H1 (cell line): ENCODE measurements at regions not wholly inside any gene's neighbourhood (a gene's known extent, or its start where the extent isn't known, plus 50 kb on each side); places are given as distances from the start of the nearest gene placed in this dataset.
A peak's percentile ranks its signal among the peaks of the same experiment; 100 is the strongest.

ENCODE experiments used
- CTCF ChIA-PET: fragments of 300-600 bp; sonication (Branson Sonifier 250); formaldehyde crosslinking; loops from one replicate; lab custom pipeline; 2021; ENCODE audit not compliant: partially characterized antibody; lab: Charles Lee
- POLR2A ChIA-PET: fragments of 300-600 bp; sonication (Branson Sonifier 250); formaldehyde crosslinking; loops from one replicate; lab custom pipeline; 2021; ENCODE audit warnings: inconsistent platforms; ENCODE audit not compliant: partially characterized antibody; lab: Charles Lee
- DNase-seq, 2 experiments: peaks; one replicate each; pipeline versions ENCODE4 v3.0.0 to v3.0.0-alpha.2; 2010 to 2022; ENCODE audit warnings: low spot score in 2 of 2, low read depth in 1 of 2, mixed read lengths in 1 of 2
- FAIRE-seq: peaks from 2 replicates; lab custom pipeline; 2011; peaks lifted over from hg19 to GRCh38; lab: Jason Lieb, UNC
- H2AFZ ChIP-seq: 2 replicates; pipeline ENCODE4 v1.8.1; 2012; ENCODE audit warnings: low read length, inconsistent platforms
- H2AK5ac ChIP-seq: 2 replicates; pipeline ENCODE4 v1.6.1; 2013; ENCODE audit warnings: low read depth, low read length
- H2BK120ac ChIP-seq: replicated peaks from 2 replicates; pipeline ENCODE3; 2013; ENCODE audit warnings: low read depth, low read length, inconsistent platforms
- H2BK12ac ChIP-seq: 2 replicates; pipeline ENCODE4 v1.6.1; 2013; ENCODE audit warnings: low read depth, low read length
- H2BK15ac ChIP-seq: 2 replicates; pipeline ENCODE4 v1.6.1; 2013; ENCODE audit warnings: low read length
- H2BK20ac ChIP-seq: 2 replicates; pipeline ENCODE4 v1.6.1; 2013; ENCODE audit warnings: low read length
- H2BK5ac ChIP-seq: 2 replicates; pipeline ENCODE4 v1.6.1; 2013; ENCODE audit warnings: low read depth, low read length
- H3K14ac ChIP-seq: 2 replicates; pipeline ENCODE4 v1.6.1; 2013; ENCODE audit warnings: inconsistent platforms; ENCODE audit not compliant: insufficient read length
- H3K18ac ChIP-seq: 2 replicates; pipeline ENCODE4 v1.6.1; 2013; ENCODE audit warnings: low read length; ENCODE audit errors: extremely low read depth
- H3K23ac ChIP-seq: 2 replicates; pipeline ENCODE4 v1.6.1; 2013; ENCODE audit warnings: inconsistent platforms; ENCODE audit not compliant: insufficient read length
- H3K23me2 ChIP-seq: 2 replicates; pipeline ENCODE4 v1.6.1; 2013; ENCODE audit warnings: low read depth, low read length
- H3K27ac ChIP-seq: 2 replicates; pipeline ENCODE4 v1.6.1; 2011; ENCODE audit warnings: low read depth, low read length, inconsistent platforms
- H3K27me3 ChIP-seq, 4 experiments: replicated peaks in 1 of 4; 1 replicate in 1 of 4; 2 replicates in 3 of 4; pipeline versions ENCODE4 v1.6.1 to v1.8.1; 2011 to 2013; ENCODE audit warnings: low read length in 3 of 4, mild to moderate bottlenecking in 3 of 4, inconsistent platforms in 2 of 4, mixed read lengths in 2 of 4, moderate library complexity in 1 of 4; ENCODE audit not compliant: control insufficient read depth in 3 of 4, insufficient read depth in 3 of 4; ENCODE audit errors: extremely low read depth in 1 of 4
- H3K36me3 ChIP-seq, 4 experiments: 2 replicates each; pipeline versions ENCODE4 v1.6.1 to v1.8.1; 2011 to 2013; ENCODE audit warnings: mild to moderate bottlenecking in 4 of 4, low read length in 3 of 4, moderate library complexity in 2 of 4, control low read depth in 1 of 4, inconsistent platforms in 1 of 4; ENCODE audit not compliant: insufficient read depth in 4 of 4, control insufficient read depth in 2 of 4
- H3K4ac ChIP-seq: replicated peaks from 2 replicates; pipeline ENCODE3; 2013; ENCODE audit warnings: low read length, low read depth, mixed read lengths, inconsistent platforms; ENCODE audit not compliant: insufficient read length
- H3K4me1 ChIP-seq, 4 experiments: replicated peaks in 1 of 4; 1 replicate in 1 of 4; 2 replicates in 3 of 4; pipeline versions ENCODE4 v1.6.1 to v1.8.1; 2011 to 2013; ENCODE audit warnings: low read length in 3 of 4, inconsistent platforms in 2 of 4, mixed read lengths in 1 of 4; ENCODE audit not compliant: insufficient read depth in 4 of 4, control insufficient read depth in 3 of 4
- H3K4me2 ChIP-seq, 2 experiments: 2 replicates each; pipeline versions ENCODE4 v1.6.1 to v1.8.1; 2011 to 2013; ENCODE audit warnings: low read depth in 2 of 2, low read length in 2 of 2, control low read depth in 1 of 2, inconsistent platforms in 1 of 2, mild to moderate bottlenecking in 1 of 2; ENCODE audit not compliant: insufficient read depth in 1 of 2
- H3K4me3 ChIP-seq, 4 experiments: fragments of 200-600, 300-600 bp in 1 of 4; sonication (generic), shearing (Covaris generic), sonication (Bioruptor Twin) in 1 of 4; 2 replicates each; pipeline versions ENCODE4 v1.5.1 to v1.8.1; 2011 to 2016; ENCODE audit warnings: low read length in 4 of 4, low read depth in 3 of 4, control low read depth in 2 of 4, inconsistent platforms in 2 of 4, mild to moderate bottlenecking in 2 of 4, mixed read lengths in 1 of 4, moderate library complexity in 1 of 4; ENCODE audit not compliant: insufficient read depth in 2 of 4; ENCODE audit errors: extremely low read depth in 1 of 4
- H3K56ac ChIP-seq: replicated peaks from 2 replicates; pipeline ENCODE3; 2013; ENCODE audit warnings: low read depth, mild to moderate bottlenecking, mixed read lengths, low read length, inconsistent platforms; ENCODE audit not compliant: insufficient read length
- H3K79me1 ChIP-seq: 2 replicates; pipeline ENCODE4 v1.6.1; 2013; ENCODE audit warnings: low read depth, low read length, control low read depth
- H3K79me2 ChIP-seq, 2 experiments: 2 replicates each; pipeline versions ENCODE4 v1.6.1 to v1.8.1; 2012 to 2013; ENCODE audit warnings: low read length in 2 of 2, mild to moderate bottlenecking in 2 of 2, inconsistent platforms in 1 of 2; ENCODE audit not compliant: insufficient read depth in 2 of 2, control insufficient read depth in 1 of 2
- H3K9ac ChIP-seq, 4 experiments: replicated peaks in 1 of 4; 1 replicate in 1 of 4; 2 replicates in 3 of 4; pipeline versions ENCODE4 v1.6.1 to v1.8.1; 2011 to 2013; ENCODE audit warnings: low read depth in 3 of 4, low read length in 3 of 4, control low read depth in 2 of 4, mild to moderate bottlenecking in 2 of 4, moderate library complexity in 2 of 4, inconsistent platforms in 1 of 4; ENCODE audit errors: extremely low read depth in 1 of 4
- H3K9me3 ChIP-seq, 2 experiments: 2 replicates each; pipeline versions ENCODE4 v1.6.1 to v1.8.1; 2012 to 2013; ENCODE audit warnings: mild to moderate bottlenecking in 2 of 2, moderate library complexity in 2 of 2, control low read depth in 1 of 2, inconsistent platforms in 1 of 2, low read depth in 1 of 2, low read length in 1 of 2, mixed read lengths in 1 of 2; ENCODE audit not compliant: insufficient read depth in 2 of 2
- H4K20me1 ChIP-seq, 2 experiments: replicated peaks in 1 of 2; 2 replicates each; pipeline versions ENCODE3 to v1.8.1; 2011 to 2013; ENCODE audit warnings: inconsistent platforms in 2 of 2, low read length in 2 of 2, mild to moderate bottlenecking in 1 of 2; ENCODE audit not compliant: insufficient read depth in 2 of 2, control insufficient read depth in 1 of 2
- H4K5ac ChIP-seq: 2 replicates; pipeline ENCODE4 v1.6.1; 2013; ENCODE audit warnings: low read length, low read depth, mixed read lengths, inconsistent platforms; ENCODE audit not compliant: insufficient read length
- H4K8ac ChIP-seq: 2 replicates; pipeline ENCODE4 v1.8.0; 2013; ENCODE audit warnings: mild to moderate bottlenecking, moderate library complexity, low read length, inconsistent platforms; ENCODE audit not compliant: insufficient read depth; ENCODE audit errors: extremely low read depth
- H4K91ac ChIP-seq: replicated peaks from 2 replicates; pipeline ENCODE3; 2013; ENCODE audit warnings: low read length, mixed read lengths, inconsistent platforms; ENCODE audit not compliant: insufficient read length
- ASH2L ChIP-seq: fragments of 200-600, 300-600 bp; sonication (generic); IDR thresholded peaks from one replicate; pipeline ENCODE4 v1.7.1; 2017; ENCODE audit warnings: low read length
- BCL11A ChIP-seq, 2 experiments: IDR thresholded peaks; one replicate each; pipeline ENCODE4 v1.6.1; 2011; ENCODE audit warnings: low read depth in 2 of 2, low read length in 2 of 2, mild to moderate bottlenecking in 2 of 2
- BRCA1 ChIP-seq: IDR thresholded peaks from 2 replicates; pipeline ENCODE4 v1.6.1; 2012; ENCODE audit warnings: low read depth, low read length, improper control_type of control experiment
- CTBP2 ChIP-seq: IDR thresholded peaks from 2 replicates; pipeline ENCODE4 v1.7.0; 2011; ENCODE audit warnings: borderline replicate concordance, mild to moderate bottlenecking, moderate library complexity, mixed read lengths, low read length; ENCODE audit not compliant: insufficient read depth, insufficient read length
- CTCF ChIP-seq, 3 experiments: IDR thresholded peaks; 1 replicate in 2 of 3; 2 replicates in 1 of 3; pipeline versions ENCODE4 v1.5.1 to v1.6.1; 2011; ENCODE audit warnings: low read length in 3 of 3, mild to moderate bottlenecking in 3 of 3, inconsistent platforms in 2 of 3, low read depth in 1 of 3, moderate library complexity in 1 of 3; ENCODE audit not compliant: insufficient read depth in 1 of 3; ENCODE audit errors: control extremely low read depth in 1 of 3
- HDAC2 ChIP-seq, 2 experiments: fragments of 300-600 bp in 1 of 2; sonication (generic) in 1 of 2; IDR thresholded peaks; 2 replicates each; pipeline ENCODE4 v1.6.1; 2011 to 2012; ENCODE audit warnings: low read depth in 2 of 2, low read length in 2 of 2, mild to moderate bottlenecking in 2 of 2, moderate library complexity in 2 of 2, borderline replicate concordance in 1 of 2, inconsistent platforms in 1 of 2
- PHF8 ChIP-seq: fragments of 200-600 bp; sonication (generic); conservative IDR thresholded peaks from 2 replicates; pipeline ENCODE4 v1.7.1; 2012; ENCODE audit warnings: low read depth, mild to moderate bottlenecking, inconsistent platforms, low read length, moderate library complexity
- RBBP5 ChIP-seq: IDR thresholded peaks from 2 replicates; pipeline ENCODE4 v1.7.1; 2012; ENCODE audit warnings: low read depth, mild to moderate bottlenecking, inconsistent platforms, low read length, moderate library complexity, borderline replicate concordance
- SIRT6 ChIP-seq: IDR thresholded peaks from one replicate; pipeline ENCODE4 v1.7.1; 2012; ENCODE audit warnings: low read length, inconsistent platforms
- TCF12 ChIP-seq: IDR thresholded peaks from 2 replicates; pipeline ENCODE4 v1.6.1; 2011; ENCODE audit warnings: low read depth, mild to moderate bottlenecking, low read length
- YY1 ChIP-seq: IDR thresholded peaks from 2 replicates; pipeline ENCODE4 v1.6.1; 2011; ENCODE audit warnings: low read depth, mild to moderate bottlenecking, low read length
- ZNF274 ChIP-seq: IDR thresholded peaks from 2 replicates; pipeline ENCODE4 v1.7.0; 2012; ENCODE audit warnings: low read length, borderline replicate concordance; ENCODE audit errors: extremely low read depth
- WGBS, 2 experiments: shearing (Covaris generic) in 1 of 2; methylation state at CpG; one replicate each; pipeline versions ENCODE4 v1.1.6 to v1.1.7; 2013 to 2015; ENCODE audit warnings: low lambda C conversion rate in 2 of 2, mixed read lengths in 2 of 2, inconsistent platforms in 1 of 2, low coverage in 1 of 2, missing lambda C conversion rate in 1 of 2; ENCODE audit not compliant: insufficient replicate concordance in 2 of 2, insufficient coverage in 1 of 2, insufficient read length in 1 of 2; ENCODE audit errors: extremely low coverage in 1 of 2, missing lambda C conversion rate in 1 of 2; 5-methylcytosine and 5-hydroxymethylcytosine counted together

DNA sequence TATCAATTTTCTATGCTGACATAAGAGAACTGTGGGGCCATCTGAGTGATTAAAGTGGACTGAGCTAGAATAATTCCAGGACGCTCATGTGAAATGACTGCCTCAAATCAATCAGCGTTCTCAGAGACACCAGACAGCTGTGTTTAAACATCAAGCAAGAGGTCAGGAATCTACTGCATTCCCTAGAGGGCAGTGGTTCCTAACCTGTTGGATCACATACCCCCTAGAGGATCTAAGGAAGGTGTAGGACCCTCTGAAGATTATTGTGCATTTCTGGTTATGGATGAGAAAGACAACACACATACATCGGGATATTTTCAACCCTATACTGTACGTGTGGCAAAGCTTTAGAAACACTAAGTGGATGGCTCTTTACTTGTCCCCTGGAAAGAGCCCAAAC, 51.8 kb upstream of the FREM2 start:
- peak; percentile 75 for FAIRE-seq
- H3K79me2 ChIP-seq = no peaks in the 10 kb centered on the region
- no peak for TF ChIP-seq TCF12
- no peak for TF ChIP-seq RBBP5
- TF ChIP-seq ZNF274 = no peak
- no peak for TF ChIP-seq ASH2L
- TF ChIP-seq CTCF (IDR thresholded peaks at IDR 0.05; ENCODE audit: control extremely low read depth in 1 of 3, insufficient read depth in 1 of 3, low read depth in 1 of 3, low read length in 3 of 3) = peak in 2 of 3 experiments; percentile 50 to 58; a peak in 3 of 4 replicates
- no peak for TF ChIP-seq YY1
- TF ChIP-seq CTBP2 = no peak
- TF ChIP-seq BCL11A (IDR thresholded peaks at IDR 0.05; ENCODE audit: low read depth in 2 of 2, low read length in 2 of 2) = no peak
- TF ChIP-seq PHF8 = no peak
- TF ChIP-seq HDAC2 (IDR thresholded peaks at IDR 0.05; ENCODE audit: borderline replicate concordance in 1 of 2, low read depth in 2 of 2, low read length in 2 of 2) = no peak
- TF ChIP-seq BRCA1 = no peak
- no peak for TF ChIP-seq SIRT6

More for the DNA sequence above, 51.8 kb upstream of the FREM2 start:
- WGBS, 2 experiments = 87% methylated on average over 4 of the region's 4 CpGs; no CpG with 5 or more reads in 1 of the 2 experiments
- DNase-seq = no peak
- Histone ChIP-seq H2BK15ac (no peak overlapping the region), H3K4me1 (no peaks in the 10 kb centered on the region; a peak in 1 of 7 replicates), H3K56ac (no peak overlapping the region), H2AK5ac (no peak overlapping the region), H4K20me1 (no peaks in the 10 kb centered on the region), H4K5ac (no peak overlapping the region), H2BK12ac (no peak overlapping the region), H3K4me2 (no peak overlapping the region), H3K4ac (no peak overlapping the region), H3K14ac (no peak overlapping the region), H4K8ac (no peak overlapping the region), H4K91ac (no peak overlapping the region), H2BK20ac (no peak overlapping the region), H3K23me2 (no peaks in the 10 kb centered on the region), H3K23ac (no peak overlapping the region), H3K9ac (no peak overlapping the region), H3K4me3 (no peak overlapping the region), H3K27ac (no peak overlapping the region), H2BK120ac (no peak overlapping the region), H2AFZ (no peak overlapping the region), H3K9me3 (no peaks in the 10 kb centered on the region), H3K36me3 (no peaks in the 10 kb centered on the region), H3K27me3 (no peaks in the 10 kb centered on the region), H3K79me1 (no peaks in the 10 kb centered on the region), H2BK5ac (no peak overlapping the region), H3K18ac (no peak overlapping the region)
- ChIA-PET CTCF (interaction anchor here (0.6 to 2.3 kb wide), 8 partner anchors 9 to 131 kb away, joined by 3 to 11 read pairs (median 3); no protein-coding TSS in a partner anchor), POLR2A (no interaction called here)
